Colonic mucosa (tissue), 4 donors: ENCODE measurements at regions not wholly inside any gene's neighbourhood (a gene's known extent, or its start where the extent isn't known, plus 50 kb on each side); places are given as distances from the start of the nearest gene placed in this dataset.

Source experiments
- DNase-seq: peaks from one replicate; pipeline ENCODE4 v3.0.0-alpha.2; 2020
- H3K27ac ChIP-seq: fragments of 200-600 bp; one replicate; pipeline ENCODE4 v1.8.0; 2021
- H3K27me3 ChIP-seq: fragments of 200-600 bp; one replicate; pipeline ENCODE4 v1.8.0; 2021
- H3K36me3 ChIP-seq: fragments of 200-600 bp; one replicate; pipeline ENCODE4 v1.8.0; 2021
- H3K4me1 ChIP-seq: fragments of 200-600 bp; one replicate; pipeline ENCODE4 v1.8.0; 2021; ENCODE audit warnings: mild to moderate bottlenecking
- H3K4me3 ChIP-seq: fragments of 200-600 bp; one replicate; pipeline ENCODE4 v1.8.0; 2021
- H3K9ac ChIP-seq, 2 donors: one replicate each; pipeline ENCODE4 v1.7.0; 2013; ENCODE audit warnings: control low read depth in 2 of 2, low read depth in 2 of 2, low read length in 2 of 2
- H3K9me3 ChIP-seq: fragments of 200-600 bp; one replicate; pipeline ENCODE4 v1.8.0; 2021
- CTCF ChIP-seq: fragments of 200-600 bp; IDR thresholded peaks from one replicate; pipeline ENCODE4 v1.8.0; 2022; ENCODE audit warnings: antibody characterized with exemption, mild to moderate bottlenecking
- intact Hi-C: fragments of 100-400 bp; cut with DNase I; formaldehyde crosslinking; loops from one replicate; pipeline ENCODE4 v1.14.1; 2022
- donor health status: healthy.
- donor health status: DM: no; HTN: no; CAD: no.
- donor health status: DM: no; HTN: no; CAD: no.

DNA sequence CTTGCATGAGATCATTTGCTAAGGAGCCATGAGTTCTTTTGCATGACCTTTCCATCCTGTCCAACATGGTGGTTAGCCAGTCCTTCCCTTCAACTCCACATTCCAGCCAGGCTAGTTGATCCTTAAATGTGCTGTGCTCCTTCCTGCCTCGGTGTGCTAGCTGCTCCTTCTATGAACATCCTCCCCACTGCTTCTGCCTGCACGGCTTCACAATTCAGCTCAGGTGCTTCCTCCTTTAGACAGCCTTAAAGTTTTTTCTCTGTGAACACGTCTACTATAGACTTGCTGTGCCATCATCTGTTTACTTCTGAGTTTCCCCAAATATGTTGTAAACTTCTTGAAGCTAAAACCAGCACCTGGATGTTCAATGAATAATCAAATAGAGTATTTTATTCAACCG, 95.5 kb downstream of the OTUD1 start:
- no peak for DNase-seq
- H3K4me1 ChIP-seq, result no peaks in the 10 kb centered on the region
- no peak overlapping the region for H3K27ac ChIP-seq
- H3K27me3 ChIP-seq, result no peaks in the 10 kb centered on the region
- H3K9me3 ChIP-seq, result no peaks in the 10 kb centered on the region
- no peak for TF ChIP-seq CTCF
- no peaks in the 10 kb centered on the region for H3K36me3 ChIP-seq
- no peak overlapping the region for H3K4me3 ChIP-seq
- intact Hi-C loops, result no loop called here
- H3K9ac ChIP-seq, result no peak overlapping the region

GRCh38 chr10:23534761-23535160, 95.9 kb downstream of the OTUD1 start:
- no peak overlapping the region for H3K9ac ChIP-seq
- H3K36me3 ChIP-seq, result no peaks in the 10 kb centered on the region
- intact Hi-C loops, result no loop called here
- no peak for DNase-seq
- no peak overlapping the region for H3K27ac ChIP-seq
- H3K9me3 ChIP-seq, result no peaks in the 10 kb centered on the region
- no peaks in the 10 kb centered on the region for H3K4me1 ChIP-seq
- H3K4me3 ChIP-seq, result no peak overlapping the region
- H3K27me3 ChIP-seq, result no peaks in the 10 kb centered on the region
- TF ChIP-seq CTCF, result no peak

DNA sequence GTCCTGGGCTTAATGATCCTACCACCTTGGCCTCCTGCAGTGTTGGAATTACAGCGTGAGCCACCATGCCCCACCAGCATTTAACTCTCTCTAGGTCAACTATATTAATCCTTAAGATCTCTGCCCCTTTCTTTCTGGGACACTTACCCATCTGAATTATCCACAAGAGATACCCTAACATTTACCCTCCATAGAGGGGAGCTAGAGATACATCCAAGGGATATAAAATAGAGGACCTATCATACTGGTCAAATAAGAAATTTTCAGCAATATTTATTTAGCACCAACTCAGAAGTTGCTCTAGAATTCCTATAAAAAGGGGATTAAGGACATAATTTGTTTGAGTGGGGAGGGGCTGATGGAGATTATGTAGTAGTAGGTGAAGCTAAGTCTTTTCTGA, 96.5 kb downstream of the OTUD1 start:
- intact Hi-C loops, result no loop called here
- Histone ChIP-seq H3K27me3 (no peaks in the 10 kb centered on the region), H3K9me3 (no peaks in the 10 kb centered on the region)

GRCh38 chr10:23538968-23539367, 100.1 kb downstream of the OTUD1 start:
- DNase-seq, result no peak
- intact Hi-C loops, result no loop called here
- TF ChIP-seq CTCF, result no peak
- Histone ChIP-seq H3K27ac (no peak overlapping the region), H3K9me3 (no peaks in the 10 kb centered on the region), H3K4me3 (no peak overlapping the region), H3K27me3 (no peaks in the 10 kb centered on the region), H3K9ac (no peak overlapping the region), H3K4me1 (no peaks in the 10 kb centered on the region), H3K36me3 (no peaks in the 10 kb centered on the region)

More for the DNA sequence above, 96.5 kb downstream of the OTUD1 start:
- Histone ChIP-seq H3K36me3 (no peaks in the 10 kb centered on the region), H3K27ac (no peak overlapping the region), H3K9ac (no peak overlapping the region), H3K4me1 (no peaks in the 10 kb centered on the region), H3K4me3 (no peak overlapping the region)
- TF ChIP-seq CTCF, result no peak
- DNase-seq, result no peak

GRCh38 chr10:23540401-23541030, 101.6 kb downstream of the OTUD1 start:
- no peaks in the 10 kb centered on the region for H3K27me3 ChIP-seq
- H3K4me1 ChIP-seq, result no peaks in the 10 kb centered on the region
- H3K27ac ChIP-seq, result no peak overlapping the region
- intact Hi-C loops, result no loop called here
- DNase-seq, result no peak
- H3K9ac ChIP-seq, result no peak overlapping the region
- no peak overlapping the region for H3K4me3 ChIP-seq
- TF ChIP-seq CTCF, result no peak
- no peaks in the 10 kb centered on the region for H3K9me3 ChIP-seq
- H3K36me3 ChIP-seq, result no peaks in the 10 kb centered on the region
